H1 (cell line): ENCODE measurements at regions not wholly inside any gene's neighbourhood (a gene's known extent, or its start where the extent isn't known, plus 50 kb on each side); places are given as distances from the start of the nearest gene placed in this dataset.

Experiments used
- CTCF ChIA-PET: fragments of 300-600 bp; sonication (Branson Sonifier 250); formaldehyde crosslinking; loops from one replicate; lab custom pipeline; 2021; ENCODE audit not compliant: partially characterized antibody; lab: Charles Lee
- POLR2A ChIA-PET: fragments of 300-600 bp; sonication (Branson Sonifier 250); formaldehyde crosslinking; loops from one replicate; lab custom pipeline; 2021; ENCODE audit warnings: inconsistent platforms; ENCODE audit not compliant: partially characterized antibody; lab: Charles Lee
- DNase-seq, 2 experiments: peaks; one replicate each; pipeline versions ENCODE4 v3.0.0 to v3.0.0-alpha.2; 2010 to 2022; ENCODE audit warnings: low spot score in 2 of 2, low read depth in 1 of 2, mixed read lengths in 1 of 2
- FAIRE-seq: peaks from 2 replicates; lab custom pipeline; 2011; peaks lifted over from hg19 to GRCh38; lab: Jason Lieb, UNC
- H2AFZ ChIP-seq: 2 replicates; pipeline ENCODE4 v1.8.1; 2012; ENCODE audit warnings: low read length, inconsistent platforms
- H2AK5ac ChIP-seq: 2 replicates; pipeline ENCODE4 v1.6.1; 2013; ENCODE audit warnings: low read depth, low read length
- H2BK120ac ChIP-seq: replicated peaks from 2 replicates; pipeline ENCODE3; 2013; ENCODE audit warnings: low read depth, low read length, inconsistent platforms
- H2BK12ac ChIP-seq: 2 replicates; pipeline ENCODE4 v1.6.1; 2013; ENCODE audit warnings: low read depth, low read length
- H2BK15ac ChIP-seq: 2 replicates; pipeline ENCODE4 v1.6.1; 2013; ENCODE audit warnings: low read length
- H2BK20ac ChIP-seq: 2 replicates; pipeline ENCODE4 v1.6.1; 2013; ENCODE audit warnings: low read length
- H2BK5ac ChIP-seq: 2 replicates; pipeline ENCODE4 v1.6.1; 2013; ENCODE audit warnings: low read depth, low read length
- H3K14ac ChIP-seq: 2 replicates; pipeline ENCODE4 v1.6.1; 2013; ENCODE audit warnings: inconsistent platforms; ENCODE audit not compliant: insufficient read length
- H3K18ac ChIP-seq: 2 replicates; pipeline ENCODE4 v1.6.1; 2013; ENCODE audit warnings: low read length; ENCODE audit errors: extremely low read depth
- H3K23ac ChIP-seq: 2 replicates; pipeline ENCODE4 v1.6.1; 2013; ENCODE audit warnings: inconsistent platforms; ENCODE audit not compliant: insufficient read length
- H3K23me2 ChIP-seq: 2 replicates; pipeline ENCODE4 v1.6.1; 2013; ENCODE audit warnings: low read depth, low read length
- H3K27ac ChIP-seq: 2 replicates; pipeline ENCODE4 v1.6.1; 2011; ENCODE audit warnings: low read depth, low read length, inconsistent platforms
- H3K27me3 ChIP-seq, 4 experiments: replicated peaks in 1 of 4; 1 replicate in 1 of 4; 2 replicates in 3 of 4; pipeline versions ENCODE4 v1.6.1 to v1.8.1; 2011 to 2013; ENCODE audit warnings: low read length in 3 of 4, mild to moderate bottlenecking in 3 of 4, inconsistent platforms in 2 of 4, mixed read lengths in 2 of 4, moderate library complexity in 1 of 4; ENCODE audit not compliant: control insufficient read depth in 3 of 4, insufficient read depth in 3 of 4; ENCODE audit errors: extremely low read depth in 1 of 4
- H3K36me3 ChIP-seq, 4 experiments: 2 replicates each; pipeline versions ENCODE4 v1.6.1 to v1.8.1; 2011 to 2013; ENCODE audit warnings: mild to moderate bottlenecking in 4 of 4, low read length in 3 of 4, moderate library complexity in 2 of 4, control low read depth in 1 of 4, inconsistent platforms in 1 of 4; ENCODE audit not compliant: insufficient read depth in 4 of 4, control insufficient read depth in 2 of 4
- H3K4ac ChIP-seq: replicated peaks from 2 replicates; pipeline ENCODE3; 2013; ENCODE audit warnings: low read length, low read depth, mixed read lengths, inconsistent platforms; ENCODE audit not compliant: insufficient read length
- H3K4me1 ChIP-seq, 4 experiments: replicated peaks in 1 of 4; 1 replicate in 1 of 4; 2 replicates in 3 of 4; pipeline versions ENCODE4 v1.6.1 to v1.8.1; 2011 to 2013; ENCODE audit warnings: low read length in 3 of 4, inconsistent platforms in 2 of 4, mixed read lengths in 1 of 4; ENCODE audit not compliant: insufficient read depth in 4 of 4, control insufficient read depth in 3 of 4
- H3K4me2 ChIP-seq, 2 experiments: 2 replicates each; pipeline versions ENCODE4 v1.6.1 to v1.8.1; 2011 to 2013; ENCODE audit warnings: low read depth in 2 of 2, low read length in 2 of 2, control low read depth in 1 of 2, inconsistent platforms in 1 of 2, mild to moderate bottlenecking in 1 of 2; ENCODE audit not compliant: insufficient read depth in 1 of 2
- H3K4me3 ChIP-seq, 4 experiments: fragments of 200-600, 300-600 bp in 1 of 4; sonication (generic), shearing (Covaris generic), sonication (Bioruptor Twin) in 1 of 4; 2 replicates each; pipeline versions ENCODE4 v1.5.1 to v1.8.1; 2011 to 2016; ENCODE audit warnings: low read length in 4 of 4, low read depth in 3 of 4, control low read depth in 2 of 4, inconsistent platforms in 2 of 4, mild to moderate bottlenecking in 2 of 4, mixed read lengths in 1 of 4, moderate library complexity in 1 of 4; ENCODE audit not compliant: insufficient read depth in 2 of 4; ENCODE audit errors: extremely low read depth in 1 of 4
- H3K56ac ChIP-seq: replicated peaks from 2 replicates; pipeline ENCODE3; 2013; ENCODE audit warnings: low read depth, mild to moderate bottlenecking, mixed read lengths, low read length, inconsistent platforms; ENCODE audit not compliant: insufficient read length
- H3K79me1 ChIP-seq: 2 replicates; pipeline ENCODE4 v1.6.1; 2013; ENCODE audit warnings: low read depth, low read length, control low read depth
- H3K79me2 ChIP-seq, 2 experiments: 2 replicates each; pipeline versions ENCODE4 v1.6.1 to v1.8.1; 2012 to 2013; ENCODE audit warnings: low read length in 2 of 2, mild to moderate bottlenecking in 2 of 2, inconsistent platforms in 1 of 2; ENCODE audit not compliant: insufficient read depth in 2 of 2, control insufficient read depth in 1 of 2
- H3K9ac ChIP-seq, 4 experiments: replicated peaks in 1 of 4; 1 replicate in 1 of 4; 2 replicates in 3 of 4; pipeline versions ENCODE4 v1.6.1 to v1.8.1; 2011 to 2013; ENCODE audit warnings: low read depth in 3 of 4, low read length in 3 of 4, control low read depth in 2 of 4, mild to moderate bottlenecking in 2 of 4, moderate library complexity in 2 of 4, inconsistent platforms in 1 of 4; ENCODE audit errors: extremely low read depth in 1 of 4
- H3K9me3 ChIP-seq, 2 experiments: 2 replicates each; pipeline versions ENCODE4 v1.6.1 to v1.8.1; 2012 to 2013; ENCODE audit warnings: mild to moderate bottlenecking in 2 of 2, moderate library complexity in 2 of 2, control low read depth in 1 of 2, inconsistent platforms in 1 of 2, low read depth in 1 of 2, low read length in 1 of 2, mixed read lengths in 1 of 2; ENCODE audit not compliant: insufficient read depth in 2 of 2
- H4K20me1 ChIP-seq, 2 experiments: replicated peaks in 1 of 2; 2 replicates each; pipeline versions ENCODE3 to v1.8.1; 2011 to 2013; ENCODE audit warnings: inconsistent platforms in 2 of 2, low read length in 2 of 2, mild to moderate bottlenecking in 1 of 2; ENCODE audit not compliant: insufficient read depth in 2 of 2, control insufficient read depth in 1 of 2
- H4K5ac ChIP-seq: 2 replicates; pipeline ENCODE4 v1.6.1; 2013; ENCODE audit warnings: low read length, low read depth, mixed read lengths, inconsistent platforms; ENCODE audit not compliant: insufficient read length
- H4K8ac ChIP-seq: 2 replicates; pipeline ENCODE4 v1.8.0; 2013; ENCODE audit warnings: mild to moderate bottlenecking, moderate library complexity, low read length, inconsistent platforms; ENCODE audit not compliant: insufficient read depth; ENCODE audit errors: extremely low read depth
- H4K91ac ChIP-seq: replicated peaks from 2 replicates; pipeline ENCODE3; 2013; ENCODE audit warnings: low read length, mixed read lengths, inconsistent platforms; ENCODE audit not compliant: insufficient read length
- ASH2L ChIP-seq: fragments of 200-600, 300-600 bp; sonication (generic); IDR thresholded peaks from one replicate; pipeline ENCODE4 v1.7.1; 2017; ENCODE audit warnings: low read length
- CBX5 ChIP-seq: fragments of 300-800, 300-1000 bp; sonication (generic); IDR thresholded peaks from 2 replicates; pipeline ENCODE4 v1.7.1; 2016; ENCODE audit warnings: antibody characterized with exemption, low read length, low read depth
- EGR1 ChIP-seq: IDR thresholded peaks from 2 replicates; pipeline ENCODE4 v1.6.1; 2011; ENCODE audit warnings: low read depth, low read length, borderline replicate concordance
- FOSL1 ChIP-seq: IDR thresholded peaks from 2 replicates; pipeline ENCODE4 v1.6.1; 2011; ENCODE audit warnings: mild to moderate bottlenecking, low read depth, low read length, moderate library complexity; ENCODE audit not compliant: insufficient read depth
- HDAC2 ChIP-seq, 2 experiments: fragments of 300-600 bp in 1 of 2; sonication (generic) in 1 of 2; IDR thresholded peaks; 2 replicates each; pipeline ENCODE4 v1.6.1; 2011 to 2012; ENCODE audit warnings: low read depth in 2 of 2, low read length in 2 of 2, mild to moderate bottlenecking in 2 of 2, moderate library complexity in 2 of 2, borderline replicate concordance in 1 of 2, inconsistent platforms in 1 of 2
- SP2 ChIP-seq: IDR thresholded peaks from 2 replicates; pipeline ENCODE4 v1.6.1; 2012; ENCODE audit warnings: mild to moderate bottlenecking, low read length, inconsistent platforms
- SRF ChIP-seq: IDR thresholded peaks from 2 replicates; pipeline ENCODE4 v1.6.1; 2011; ENCODE audit warnings: mild to moderate bottlenecking, low read depth, low read length, moderate library complexity
- TAF1 ChIP-seq: IDR thresholded peaks from 2 replicates; pipeline ENCODE4 v1.6.1; 2011; ENCODE audit warnings: mild to moderate bottlenecking, low read depth, low read length
- TAF7 ChIP-seq: optimal IDR thresholded peaks from 2 replicates; pipeline ENCODE3; 2011; ENCODE audit warnings: low read depth, mild to moderate bottlenecking, inconsistent platforms, low read length, moderate library complexity, borderline replicate concordance
- TEAD4 ChIP-seq: IDR thresholded peaks from 2 replicates; pipeline ENCODE4 v1.6.1; 2012; ENCODE audit warnings: low read depth, low read length, inconsistent platforms, mixed read lengths
- YY1 ChIP-seq: IDR thresholded peaks from 2 replicates; pipeline ENCODE4 v1.6.1; 2011; ENCODE audit warnings: low read depth, mild to moderate bottlenecking, low read length
- WGBS, 2 experiments: shearing (Covaris generic) in 1 of 2; methylation state at CpG; one replicate each; pipeline versions ENCODE4 v1.1.6 to v1.1.7; 2013 to 2015; ENCODE audit warnings: low lambda C conversion rate in 2 of 2, mixed read lengths in 2 of 2, inconsistent platforms in 1 of 2, low coverage in 1 of 2, missing lambda C conversion rate in 1 of 2; ENCODE audit not compliant: insufficient replicate concordance in 2 of 2, insufficient coverage in 1 of 2, insufficient read length in 1 of 2; ENCODE audit errors: extremely low coverage in 1 of 2, missing lambda C conversion rate in 1 of 2; 5-methylcytosine and 5-hydroxymethylcytosine counted together
- TF ChIP-seq, protein P1 (sequence below): IDR thresholded peaks from 2 replicates; pipeline ENCODE4 v1.6.1; 2012; ENCODE audit warnings: inconsistent platforms

DNA sequence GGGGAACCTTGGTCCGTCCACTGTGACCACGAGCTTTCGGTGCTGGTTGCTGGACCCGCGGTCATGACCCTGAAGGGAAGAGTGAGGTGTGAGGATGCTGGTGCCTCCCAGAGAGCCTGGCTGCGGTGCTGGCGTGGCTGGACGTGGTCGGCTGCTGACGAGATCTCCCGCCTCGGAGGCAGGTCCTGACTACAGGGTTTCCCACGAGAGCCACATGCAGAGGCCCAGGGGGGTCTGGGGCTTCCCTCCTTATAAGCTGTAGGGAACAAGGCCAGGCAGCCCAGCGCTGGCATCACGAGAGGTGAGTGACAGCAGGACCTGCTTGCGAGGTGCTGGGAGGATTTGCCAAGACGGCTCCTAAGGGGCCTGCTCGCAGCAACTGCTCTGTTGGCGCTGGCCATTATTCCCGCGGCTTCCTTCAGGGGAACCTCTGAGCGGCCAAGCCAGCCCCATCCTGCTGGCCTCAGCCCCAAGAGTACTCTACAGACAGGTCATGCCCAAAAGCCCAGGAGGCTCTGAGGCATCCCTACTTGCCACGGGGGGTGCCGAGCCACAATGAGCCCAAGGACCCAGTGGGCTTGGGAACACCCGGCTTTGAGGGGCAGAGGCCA is 134.8 kb downstream of the FOXL1 start:
- WGBS, 2 experiments: 86% methylated on average over 25 of the region's 25 CpGs; no CpG with 5 or more reads in 1 of the 2 experiments
- TF ChIP-seq SP2: no peak
- TF ChIP-seq YY1: no peak
- TF ChIP-seq TEAD4: no peak
- no peak for TF ChIP-seq TAF1
- no peak for TF ChIP-seq SRF
- no peak for TF ChIP-seq EGR1
- TF ChIP-seq, protein P1, sequence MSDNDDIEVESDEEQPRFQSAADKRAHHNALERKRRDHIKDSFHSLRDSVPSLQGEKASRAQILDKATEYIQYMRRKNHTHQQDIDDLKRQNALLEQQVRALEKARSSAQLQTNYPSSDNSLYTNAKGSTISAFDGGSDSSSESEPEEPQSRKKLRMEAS: no peak
- TF ChIP-seq CBX5: no peak
- no peak for TF ChIP-seq ASH2L
- TF ChIP-seq TAF7: no peak
- TF ChIP-seq FOSL1: no peak
- TF ChIP-seq HDAC2 (IDR thresholded peaks at IDR 0.05; ENCODE audit: borderline replicate concordance in 1 of 2, low read depth in 2 of 2, low read length in 2 of 2): no peak
- CTCF ChIA-PET: interaction anchor here (0.9 to 1.1 kb wide), 2 partner anchors 23 to 48 kb away, joined by 3 read pairs; no protein-coding TSS in a partner anchor

More for the DNA sequence above, 134.8 kb downstream of the FOXL1 start:
- Histone ChIP-seq H3K23ac (no peak overlapping the region), H2BK12ac (no peak overlapping the region; the same call in 1 of the 2 replicates), H3K9me3 (no peaks in the 10 kb centered on the region), H4K91ac (no peak overlapping the region), H3K79me1 (no peaks in the 10 kb centered on the region), H2BK120ac (no peak overlapping the region), H2AFZ (no peak overlapping the region; the same call in 1 of the 2 replicates), H3K4me3 (no peak overlapping the region), H3K4me1 (peaks cover 0 to 8% (median 0%) of the 10 kb centered on the region in 4 experiments; a peak in 2 of 7 replicates), H3K4me2 (no peak overlapping the region), H4K20me1 (no peaks in the 10 kb centered on the region), H2BK15ac (0 out of 2 replicates have a peak overlapping the region, but pooled peaks have one; percentile 92), H3K23me2 (no peaks in the 10 kb centered on the region), H3K27ac (no peak overlapping the region), H4K5ac (no peak overlapping the region), H2BK20ac (no peak overlapping the region), H3K14ac (no peak overlapping the region), H3K9ac (no peak overlapping the region), H3K27me3 (no peaks in the 10 kb centered on the region), H2BK5ac (no peak overlapping the region), H2AK5ac (no peak overlapping the region), H3K18ac (no peak overlapping the region), H3K56ac (no peak overlapping the region), H3K79me2 (no peaks in the 10 kb centered on the region), H3K4ac (no peak overlapping the region), H3K36me3 (no peaks in the 10 kb centered on the region), H4K8ac (no peak overlapping the region)
- FAIRE-seq: no peak
- POLR2A ChIA-PET: interaction anchor here (1.0 kb wide), 1 partner anchor 122 kb away, joined by 3 read pairs; no protein-coding TSS in a partner anchor
- DNase-seq: no peak
